CD4-positive, alpha-beta T cell (primary cell): ENCODE measurements at regions not wholly inside any gene's neighbourhood (a gene's known extent, or its start where the extent isn't known, plus 50 kb on each side); places are given as distances from the start of the nearest gene placed in this dataset.

Source experiments
- ATAC-seq: fragments of 200-7000 bp; cut with Tn5 transposase; one replicate; pipeline ENCODE4 v1.10.0; 2022; ENCODE audit warnings: mild to moderate bottlenecking; ENCODE audit not compliant: poor library complexity
- CTCF ChIA-PET: fragments of 350-600 bp; sonication (Branson Sonifier 250); formaldehyde crosslinking; loops from one replicate; lab custom pipeline; 2021; ENCODE audit warnings: antibody characterized with exemption, inconsistent platforms; lab: Charles Lee
- POLR2A ChIA-PET: fragments of 350-600 bp; sonication (Branson Sonifier 250); formaldehyde crosslinking; loops from one replicate; lab custom pipeline; 2021; ENCODE audit warnings: antibody characterized with exemption, inconsistent platforms; lab: Charles Lee
- DNase-seq, 14 experiments: peaks; one replicate each; pipeline ENCODE4 v3.0.0-alpha.2; 2013 to 2020; ENCODE audit warnings: mixed read lengths in 2 of 14
- H3K27ac ChIP-seq, 2 donors: one replicate each; pipeline versions ENCODE4 v1.5.1 to v1.7.0; 2013; ENCODE audit warnings: low read length in 2 of 2, low read depth in 1 of 2, mild to moderate bottlenecking in 1 of 2
- H3K27me3 ChIP-seq, 2 experiments: 1 replicate in 1 of 2; 2 replicates in 1 of 2; pipeline versions ENCODE4 v1.6.1 to v1.7.0; 2013; ENCODE audit warnings: low read length in 2 of 2, control low read depth in 1 of 2, mild to moderate bottlenecking in 1 of 2, moderate library complexity in 1 of 2; ENCODE audit not compliant: insufficient read depth in 2 of 2, control insufficient read depth in 1 of 2
- H3K36me3 ChIP-seq: one replicate; pipeline ENCODE4 v1.6.1; 2013; ENCODE audit warnings: low read length, control low read depth; ENCODE audit not compliant: insufficient read depth
- H3K4me1 ChIP-seq: one replicate; pipeline ENCODE4 v1.6.1; 2013; ENCODE audit warnings: low read length, control low read depth; ENCODE audit not compliant: insufficient read depth
- H3K4me3 ChIP-seq: one replicate; pipeline ENCODE4 v1.5.1; 2013; ENCODE audit warnings: mild to moderate bottlenecking, low read length, moderate library complexity
- H3K9me3 ChIP-seq, 2 experiments: 1 replicate in 1 of 2; 2 replicates in 1 of 2; pipeline versions ENCODE4 v1.6.1 to v1.7.0; 2013; ENCODE audit warnings: low read length in 2 of 2, mild to moderate bottlenecking in 2 of 2, control low read depth in 1 of 2, moderate library complexity in 1 of 2; ENCODE audit not compliant: control insufficient read depth in 1 of 2, insufficient read depth in 1 of 2
- H3K27ac Mint-ChIP-seq: one replicate; pipeline ENCODE4 v1.8.0; 2020; ENCODE audit warnings: mixed read lengths
- H3K27me3 Mint-ChIP-seq: one replicate; pipeline ENCODE4 v1.8.0; 2021; ENCODE audit warnings: mixed read lengths
- H3K36me3 Mint-ChIP-seq: one replicate; pipeline ENCODE4 v1.8.0; 2021; ENCODE audit warnings: low read depth, mixed read lengths
- H3K4me1 Mint-ChIP-seq: one replicate; pipeline ENCODE4 v1.8.0; 2021; ENCODE audit warnings: low read depth, mixed read lengths
- H3K4me3 Mint-ChIP-seq: one replicate; pipeline ENCODE4 v1.8.0; 2020; ENCODE audit warnings: mild to moderate bottlenecking, mixed read lengths
- H3K9me3 Mint-ChIP-seq: one replicate; pipeline ENCODE4 v1.8.0; 2020; ENCODE audit warnings: mixed read lengths
- CTCF ChIP-seq: fragments of 200-600 bp; IDR thresholded peaks from one replicate; pipeline ENCODE4 v1.8.0; 2022; ENCODE audit warnings: antibody characterized with exemption, mild to moderate bottlenecking
- intact Hi-C, 2 experiments: fragments of 100-400 bp; cut with DNase I in 1 of 2; cut with micrococcal nuclease in 1 of 2; formaldehyde crosslinking; loops; one replicate each; pipeline versions ENCODE4 v1.15.1 to v1.9.0; 2023 to 2025; cut with DNase I, micrococcal nuclease

DNA sequence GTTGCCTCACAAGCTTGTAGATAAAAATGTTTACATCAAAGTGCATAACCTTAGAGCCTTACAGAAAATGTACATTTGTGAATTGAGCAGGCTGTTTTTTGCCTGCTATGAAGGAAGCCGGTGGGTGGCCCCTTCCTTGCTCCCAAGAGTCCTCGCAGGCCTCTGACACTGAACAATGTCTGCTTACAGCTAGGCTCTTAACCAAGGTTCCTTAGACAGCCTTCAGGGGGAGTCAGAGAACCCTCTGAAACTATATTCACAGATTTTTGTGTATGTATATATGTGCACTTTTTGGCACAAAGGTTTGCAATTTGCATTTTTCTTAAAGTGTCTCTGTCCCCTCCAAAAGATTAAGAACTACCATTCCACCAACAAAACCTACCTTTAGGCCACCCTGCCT, 282.6 kb downstream of the BARHL2 start:
- Mint-ChIP-seq H3K9me3 (peaks cover 2% of the 10 kb centered on the region), H3K4me1 (no peaks in the 10 kb centered on the region), H3K36me3 (no peaks in the 10 kb centered on the region), H3K4me3 (no peak overlapping the region), H3K27ac (no peak overlapping the region), H3K27me3 (no peaks in the 10 kb centered on the region)
- ChIA-PET CTCF (interaction anchor here (1.0 kb wide), 1 partner anchor 13 kb away, joined by 3 read pairs; no protein-coding TSS in a partner anchor), POLR2A (no interaction called here)
- no peaks in the 10 kb centered on the region for H3K36me3 ChIP-seq
- H3K27ac ChIP-seq, result no peak overlapping the region
- H3K4me1 ChIP-seq, result no peaks in the 10 kb centered on the region
- no peaks in the 10 kb centered on the region for H3K9me3 ChIP-seq
- H3K27me3 ChIP-seq, result no peaks in the 10 kb centered on the region
- ATAC-seq, result no peak
- intact Hi-C loops, result no loop called here
- H3K4me3 ChIP-seq, result no peak overlapping the region
- TF ChIP-seq CTCF, result no peak
- DNase-seq, result no peak

DNA sequence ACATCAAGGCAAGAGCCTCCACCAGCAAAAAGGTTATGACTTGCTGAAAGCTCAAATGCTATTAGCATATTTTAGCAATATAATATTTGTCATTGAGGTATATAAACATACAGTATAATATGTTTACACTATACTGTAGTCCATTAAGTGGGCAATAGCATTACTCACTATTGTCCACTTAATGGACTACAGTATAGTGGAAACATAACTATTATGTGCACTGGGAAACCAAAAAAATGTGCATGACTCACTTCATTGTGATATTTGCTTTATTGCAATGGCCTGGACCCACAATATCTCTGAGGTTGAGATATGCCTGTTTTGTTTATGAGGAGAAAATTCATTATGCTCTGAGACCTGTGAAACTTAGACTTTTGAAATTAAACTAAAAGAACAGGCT, 300.0 kb downstream of the BARHL2 start:
- peaks cover 10% of the 10 kb centered on the region for H3K27me3 Mint-ChIP-seq
- no peaks in the 10 kb centered on the region for H3K36me3 ChIP-seq
- H3K27me3 ChIP-seq, result no peaks in the 10 kb centered on the region
- intact Hi-C loops, result no loop called here
- peaks cover 5% of the 10 kb centered on the region for H3K9me3 Mint-ChIP-seq
- ATAC-seq, result no peak
- no peaks in the 10 kb centered on the region for H3K4me1 Mint-ChIP-seq
- POLR2A ChIA-PET, result no interaction called here
- H3K9me3 ChIP-seq, result peaks cover 0 to 3% of the 10 kb centered on the region in 2 experiments
- DNase-seq, result no peak
- no peak overlapping the region for H3K4me3 ChIP-seq
- H3K4me1 ChIP-seq, result no peaks in the 10 kb centered on the region
- CTCF ChIA-PET, result no interaction called here
- H3K36me3 Mint-ChIP-seq, result no peaks in the 10 kb centered on the region
- TF ChIP-seq CTCF, result no peak
- no peak overlapping the region for H3K27ac ChIP-seq
- no peak overlapping the region for H3K4me3 Mint-ChIP-seq
- H3K27ac Mint-ChIP-seq, result no peak overlapping the region

DNA sequence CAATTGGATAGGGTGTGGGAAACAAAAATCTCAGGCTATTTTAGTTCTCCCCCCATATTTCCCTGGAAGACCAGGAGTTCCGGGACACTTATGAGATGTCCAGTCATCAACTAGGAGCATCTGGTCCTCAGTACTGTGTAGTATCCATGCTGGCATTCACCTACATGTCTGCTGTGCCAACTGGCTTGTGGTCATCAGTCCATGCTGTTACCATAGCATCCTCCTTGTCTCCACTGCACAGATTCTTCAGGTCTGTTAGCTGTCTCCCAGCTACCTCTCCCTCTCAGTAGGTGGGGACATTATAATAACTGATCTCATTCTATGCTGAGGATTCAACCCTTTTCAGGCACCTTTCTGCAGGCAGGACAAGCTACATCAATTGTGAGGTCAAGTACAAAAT, 302.9 kb downstream of the BARHL2 start:
- no peaks in the 10 kb centered on the region for H3K36me3 Mint-ChIP-seq
- H3K4me3 ChIP-seq, result no peak overlapping the region
- H3K9me3 Mint-ChIP-seq, result peaks cover 2% of the 10 kb centered on the region
- intact Hi-C loops, result no loop called here
- no peak for TF ChIP-seq CTCF
- H3K36me3 ChIP-seq, result no peaks in the 10 kb centered on the region
- no peak overlapping the region for H3K4me3 Mint-ChIP-seq
- ChIA-PET CTCF (no interaction called here), POLR2A (no interaction called here)
- no peaks in the 10 kb centered on the region for H3K9me3 ChIP-seq
- H3K4me1 Mint-ChIP-seq, result no peaks in the 10 kb centered on the region
- H3K27me3 ChIP-seq, result no peaks in the 10 kb centered on the region
- H3K27ac Mint-ChIP-seq, result no peak overlapping the region
- ATAC-seq, result no peak
- peaks cover 10% of the 10 kb centered on the region for H3K27me3 Mint-ChIP-seq
- no peak for DNase-seq
- no peaks in the 10 kb centered on the region for H3K4me1 ChIP-seq
- H3K27ac ChIP-seq, result no peak overlapping the region
